Limb (tissue), 2 donors: ENCODE measurements at regions not wholly inside any gene's neighbourhood (a gene's known extent, or its start where the extent isn't known, plus 50 kb on each side); places are given as distances from the start of the nearest gene placed in this dataset.

Source experiments
- DNase-seq, 2 donors: peaks; one replicate each; pipeline ENCODE4 v3.0.0-alpha.2; 2016; ENCODE audit errors: extremely low spot score in 2 of 2

- no peak for DNase-seq
These were observed 59.9 kb downstream of the HTR1B start for GRCh38 chr6:77403424-77403823.

- DNase-seq, result no peak
These were observed 62.1 kb downstream of the HTR1B start for GRCh38 chr6:77401231-77401630.

GRCh38 chr6:77397561-77397960, 65.7 kb downstream of the HTR1B start:
- no peak for DNase-seq

GRCh38 chr6:77389402-77389801, 73.9 kb downstream of the HTR1B start:
- DNase-seq, result no peak

- DNase-seq, result no peak
These were observed 80.3 kb downstream of the HTR1B start for GRCh38 chr6:77383026-77383425.

- no peak for DNase-seq
These were observed 89.3 kb downstream of the HTR1B start for GRCh38 chr6:77373955-77374354.

- no peak for DNase-seq
These were observed 91.5 kb downstream of the HTR1B start for GRCh38 chr6:77371748-77372147.

- DNase-seq, result no peak
These were observed 94.5 kb downstream of the HTR1B start for GRCh38 chr6:77368660-77369313.

GRCh38 chr6:77366798-77367197, 96.5 kb downstream of the HTR1B start:
- no peak for DNase-seq

- DNase-seq, result no peak
These were observed 99.6 kb downstream of the HTR1B start for GRCh38 chr6:77363702-77364101.

GRCh38 chr6:77362055-77362454, 101.2 kb downstream of the HTR1B start:
- no peak for DNase-seq

GRCh38 chr6:77361018-77361417, 102.3 kb downstream of the HTR1B start:
- no peak for DNase-seq

- DNase-seq, result no peak
These were observed 106.5 kb downstream of the HTR1B start for GRCh38 chr6:77356821-77357220.

- no peak for DNase-seq
These were observed 108.7 kb downstream of the HTR1B start for GRCh38 chr6:77354581-77354980.

- no peak for DNase-seq
These were observed 110.2 kb downstream of the HTR1B start for GRCh38 chr6:77353129-77353528.

GRCh38 chr6:77341058-77341986, 122.0 kb downstream of the HTR1B start:
- no peak for DNase-seq

GRCh38 chr6:77340331-77340730, 123.0 kb downstream of the HTR1B start:
- DNase-seq, result no peak

- no peak for DNase-seq
These were observed 123.4 kb downstream of the HTR1B start for GRCh38 chr6:77339926-77340325.

GRCh38 chr6:77337392-77337791, 125.9 kb downstream of the HTR1B start:
- DNase-seq, result no peak

- DNase-seq, result no peak
These were observed 129.2 kb downstream of the HTR1B start for GRCh38 chr6:77334093-77334492.

GRCh38 chr6:77332915-77333623, 130.2 kb downstream of the HTR1B start:
- DNase-seq, result no peak

GRCh38 chr6:77326711-77327110, 136.6 kb downstream of the HTR1B start:
- DNase-seq, result no peak
